ENCODE measurements at regions not wholly inside any gene's neighbourhood (a gene's known extent, or its start where the extent isn't known, plus 50 kb on each side); places are given as distances from the start of the nearest gene placed in this dataset.

GRCh38 chr6:147122823-147123222 lies 81.4 kb upstream of the STXBP5 start:
- Mint-ChIP-seq H3K4me3 (no peak overlapping the region), H3K36me3 (peaks cover 3% of the 10 kb centered on the region), H3K27me3 (ENCODE audit: low read depth) (no peaks in the 10 kb centered on the region), H3K9me3 (peaks cover 17% of the 10 kb centered on the region), H3K4me1 (peaks cover 8% of the 10 kb centered on the region), H3K27ac (no peak overlapping the region)
- CTCF ChIA-PET: no interaction called here
- POLR2A ChIA-PET: interaction anchor here (0.6 kb wide), 1 partner anchor 404 kb away, joined by 6 read pairs; no protein-coding TSS in a partner anchor
- no peak for DNase-seq (ENCODE audit: low spot score)
- no peak for ATAC-seq
- TF ChIP-seq HMGXB4 (CRISPR knock-in tag; IDR thresholded peaks at IDR 0.05) (no peak), NR1H2 (CRISPR knock-in tag; IDR thresholded peaks at IDR 0.05) (no peak)

GRCh38 chr6:147126618-147127022 lies 77.6 kb upstream of the STXBP5 start:
- CTCF ChIA-PET: no interaction called here

GRCh38 chr6:147127587-147127986 lies 76.6 kb upstream of the STXBP5 start:
- H3K27me3 Mint-ChIP-seq (ENCODE audit: low read depth): no peaks in the 10 kb centered on the region
- TF ChIP-seq CBFB (CRISPR knock-in tag; IDR thresholded peaks at IDR 0.05; ENCODE audit: low read depth) (no peak), CDX4 (CRISPR knock-in tag; IDR thresholded peaks at IDR 0.05; ENCODE audit: borderline replicate concordance) (no peak), ATF2 (CRISPR knock-in tag; IDR thresholded peaks at IDR 0.05; ENCODE audit: borderline replicate concordance, low read depth) (no peak), MLX (CRISPR knock-in tag; IDR thresholded peaks at IDR 0.05) (no peak), USF1 (CRISPR knock-in tag; IDR thresholded peaks at IDR 0.05) (no peak), NFATC4 (CRISPR knock-in tag; IDR thresholded peaks at IDR 0.05) (no peak), KAT7 (CRISPR knock-in tag; IDR thresholded peaks at IDR 0.05; ENCODE audit: borderline replicate concordance) (no peak)

More at GRCh38 chr6:147126618-147127022, 77.6 kb upstream of the STXBP5 start:
- Mint-ChIP-seq H3K36me3 (no peaks in the 10 kb centered on the region), H3K27ac (no peak overlapping the region), H3K27me3 (ENCODE audit: low read depth) (no peaks in the 10 kb centered on the region), H3K9me3 (no peaks in the 10 kb centered on the region), H3K4me1 (peaks cover 7% of the 10 kb centered on the region), H3K4me3 (no peak overlapping the region)
- DNase-seq (ENCODE audit: low spot score): no peak
- POLR2A ChIA-PET: no interaction called here
- TF ChIP-seq ZNF263 (CRISPR knock-in tag; IDR thresholded peaks at IDR 0.05; ENCODE audit: low read depth) (no peak), GABPB1 (CRISPR knock-in tag; IDR thresholded peaks at IDR 0.05) (no peak), CBFB (CRISPR knock-in tag; IDR thresholded peaks at IDR 0.05; ENCODE audit: low read depth) (no peak), CTCF (IDR thresholded peaks at IDR 0.05) (no peak), SMAD4 (CRISPR knock-in tag; IDR thresholded peaks at IDR 0.05) (no peak), NR2C2 (CRISPR knock-in tag; IDR thresholded peaks at IDR 0.05) (no peak), E2F1 (CRISPR knock-in tag; IDR thresholded peaks at IDR 0.05) (no peak), ZNF219 (CRISPR knock-in tag; IDR thresholded peaks at IDR 0.05; ENCODE audit: borderline replicate concordance) (no peak), ATF3 (CRISPR knock-in tag; conservative IDR thresholded peaks at IDR 0.05) (no peak), RORB (CRISPR knock-in tag; IDR thresholded peaks at IDR 0.05) (no peak), JAZF1 (CRISPR knock-in tag; IDR thresholded peaks at IDR 0.05) (no peak), PREB (CRISPR knock-in tag; IDR thresholded peaks at IDR 0.05; ENCODE audit: borderline replicate concordance) (no peak), HMGA2 (CRISPR knock-in tag; IDR thresholded peaks at IDR 0.05) (no peak), NFYB (CRISPR knock-in tag; conservative IDR thresholded peaks at IDR 0.05; ENCODE audit: low read depth) (no peak)
- peak; percentile 71; the same call in 1 of the 2 replicates for ATAC-seq

More at GRCh38 chr6:147127587-147127986, 76.6 kb upstream of the STXBP5 start:
- CTCF ChIA-PET: no interaction called here
- Mint-ChIP-seq H3K4me3 (no peak overlapping the region), H3K4me1 (peaks cover 12% of the 10 kb centered on the region), H3K27ac (no peak overlapping the region), H3K9me3 (no peaks in the 10 kb centered on the region), H3K36me3 (no peaks in the 10 kb centered on the region)
- DNase-seq (ENCODE audit: low spot score) (no peak), ATAC-seq (no peak)
- POLR2A ChIA-PET: no interaction called here

All from WTC11 (cell line).